ENCODE measurements at regions not wholly inside any gene's neighbourhood (a gene's known extent, or its start where the extent isn't known, plus 50 kb on each side); places are given as distances from the start of the nearest gene placed in this dataset.

- no peak for DNase-seq (ENCODE audit: low spot score in 2 of 2)
- WGBS: 81% methylated on average over 4 of the region's 10 CpGs
- no peaks in the 10 kb centered on the region for H3K36me3 ChIP-seq
- no peaks in the 10 kb centered on the region for H3K4me1 ChIP-seq
- H3K9me3 ChIP-seq: no peaks in the 10 kb centered on the region
- no peak for TF ChIP-seq POLR2AphosphoS5 (IDR thresholded peaks at IDR 0.05)
- no peak for TF ChIP-seq EP300 (IDR thresholded peaks at IDR 0.05)
- no peak for TF ChIP-seq POLR2A (IDR thresholded peaks at IDR 0.05)
- no peak for TF ChIP-seq CTCF (IDR thresholded peaks at IDR 0.05)
- H3K4me3 ChIP-seq: no peak overlapping the region
- no peaks in the 10 kb centered on the region for H3K27me3 ChIP-seq
- no peak overlapping the region for H3K27ac ChIP-seq
Observed at GRCh38 chr21:28554660-28555475, 437.8 kb downstream of the LTN1 start.

GRCh38 chr21:28550057-28550825 lies 442.4 kb downstream of the LTN1 start:
- 52% methylated on average over 2 of the region's 2 CpGs for WGBS
- H3K9me3 ChIP-seq: no peaks in the 10 kb centered on the region
- no peaks in the 10 kb centered on the region for H3K4me1 ChIP-seq
- no peak overlapping the region for H3K4me3 ChIP-seq
- no peak for DNase-seq (ENCODE audit: low spot score in 2 of 2)
- no peaks in the 10 kb centered on the region for H3K36me3 ChIP-seq
- no peaks in the 10 kb centered on the region for H3K27me3 ChIP-seq
- no peak overlapping the region for H3K27ac ChIP-seq
- TF ChIP-seq EP300 (IDR thresholded peaks at IDR 0.05) (no peak), CTCF (IDR thresholded peaks at IDR 0.05) (no peak), POLR2A (IDR thresholded peaks at IDR 0.05) (no peak), POLR2AphosphoS5 (IDR thresholded peaks at IDR 0.05) (no peak)

- WGBS: 62% methylated on average over 2 of the region's 2 CpGs
- H3K9me3 ChIP-seq: no peaks in the 10 kb centered on the region
- no peak overlapping the region for H3K4me3 ChIP-seq
- DNase-seq (ENCODE audit: low spot score in 2 of 2): no peak
- no peaks in the 10 kb centered on the region for H3K27me3 ChIP-seq
- no peak overlapping the region for H3K27ac ChIP-seq
- H3K4me1 ChIP-seq: no peaks in the 10 kb centered on the region
- no peaks in the 10 kb centered on the region for H3K36me3 ChIP-seq
- no peak for TF ChIP-seq POLR2A (IDR thresholded peaks at IDR 0.05)
- TF ChIP-seq POLR2AphosphoS5 (IDR thresholded peaks at IDR 0.05): no peak
- TF ChIP-seq EP300 (IDR thresholded peaks at IDR 0.05): no peak
- TF ChIP-seq CTCF (IDR thresholded peaks at IDR 0.05): no peak
Observed at GRCh38 chr21:28548291-28548690, 444.4 kb downstream of the LTN1 start.

- H3K9me3 ChIP-seq: no peaks in the 10 kb centered on the region
- no peaks in the 10 kb centered on the region for H3K36me3 ChIP-seq
- no peak overlapping the region for H3K4me3 ChIP-seq
- no peaks in the 10 kb centered on the region for H3K4me1 ChIP-seq
- H3K27me3 ChIP-seq: no peaks in the 10 kb centered on the region
- no peak for DNase-seq (ENCODE audit: low spot score in 2 of 2)
- no peak overlapping the region for H3K27ac ChIP-seq
- TF ChIP-seq EP300 (IDR thresholded peaks at IDR 0.05): no peak
- no peak for TF ChIP-seq POLR2AphosphoS5 (IDR thresholded peaks at IDR 0.05)
- TF ChIP-seq POLR2A (IDR thresholded peaks at IDR 0.05): no peak
- TF ChIP-seq CTCF (IDR thresholded peaks at IDR 0.05): no peak
- 48% methylated on average over 3 of the region's 3 CpGs for WGBS
Observed at GRCh38 chr21:28547766-28548165, 444.9 kb downstream of the LTN1 start.

GRCh38 chr21:28543975-28544374 lies 448.7 kb downstream of the LTN1 start:
- Histone ChIP-seq H3K36me3 (no peaks in the 10 kb centered on the region), H3K4me3 (no peak overlapping the region), H3K9me3 (no peaks in the 10 kb centered on the region), H3K27me3 (no peaks in the 10 kb centered on the region), H3K4me1 (no peaks in the 10 kb centered on the region), H3K27ac (no peak overlapping the region)
- TF ChIP-seq POLR2AphosphoS5 (IDR thresholded peaks at IDR 0.05) (peak in 2 of 3 donors; percentile 38 to 59), POLR2A (IDR thresholded peaks at IDR 0.05) (no peak), EP300 (IDR thresholded peaks at IDR 0.05) (no peak), CTCF (IDR thresholded peaks at IDR 0.05) (no peak)
- no peak for DNase-seq (ENCODE audit: low spot score in 2 of 2)
- WGBS: 16% methylated on average over 1 of the region's 1 CpG

Measured in suprapubic skin (tissue), 4 donors.